ENCODE measurements at regions not wholly inside any gene's neighbourhood (a gene's known extent, or its start where the extent isn't known, plus 50 kb on each side); places are given as distances from the start of the nearest gene placed in this dataset.
A peak's percentile ranks its signal among the peaks of the same experiment; 100 is the strongest.

DNA sequence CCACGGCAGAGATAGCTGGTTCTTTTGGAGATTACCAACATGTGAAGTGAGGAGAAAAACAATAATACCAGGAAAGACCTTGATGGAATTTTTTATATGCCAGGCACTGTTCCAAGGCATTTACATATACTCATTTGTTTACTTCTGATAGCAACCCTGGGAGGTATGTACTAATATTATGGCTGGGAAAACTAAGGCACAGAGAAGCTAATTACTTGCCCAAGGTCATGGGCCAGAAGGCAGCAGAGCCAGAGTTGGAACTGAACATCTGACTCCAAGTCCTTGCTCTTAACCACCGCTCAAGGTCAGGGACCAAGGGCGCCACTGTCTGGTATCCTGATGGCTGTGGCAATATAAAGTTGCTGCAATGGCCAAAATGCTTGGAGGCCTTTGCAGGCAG is 97.0 kb upstream of the KCNG1 start:
- Mint-ChIP-seq H3K36me3 (no peaks in the 10 kb centered on the region), H3K9me3 (no peaks in the 10 kb centered on the region), H3K4me3 (no peak overlapping the region), H3K4me1 (peaks cover 55% of the 10 kb centered on the region), H3K27me3 (ENCODE audit: low read depth) (no peaks in the 10 kb centered on the region), H3K27ac (no peak overlapping the region)
- no peak for DNase-seq (ENCODE audit: low spot score in 2 of 2, unreplicated experiment in 2 of 2)
- TF ChIP-seq CTCF (IDR thresholded peaks at IDR 0.05; ENCODE audit: unreplicated experiment), result no peak

- no peak for DNase-seq (ENCODE audit: low spot score in 2 of 2, unreplicated experiment in 2 of 2)
- Mint-ChIP-seq H3K36me3 (no peaks in the 10 kb centered on the region), H3K4me3 (no peak overlapping the region), H3K27me3 (ENCODE audit: low read depth) (no peaks in the 10 kb centered on the region), H3K9me3 (no peaks in the 10 kb centered on the region), H3K27ac (no peak overlapping the region), H3K4me1 (peaks cover 55% of the 10 kb centered on the region)
- TF ChIP-seq CTCF (IDR thresholded peaks at IDR 0.05; ENCODE audit: unreplicated experiment), result no peak
Observed at GRCh38 chr20:51118985-51119527, 96.1 kb upstream of the KCNG1 start.

DNA sequence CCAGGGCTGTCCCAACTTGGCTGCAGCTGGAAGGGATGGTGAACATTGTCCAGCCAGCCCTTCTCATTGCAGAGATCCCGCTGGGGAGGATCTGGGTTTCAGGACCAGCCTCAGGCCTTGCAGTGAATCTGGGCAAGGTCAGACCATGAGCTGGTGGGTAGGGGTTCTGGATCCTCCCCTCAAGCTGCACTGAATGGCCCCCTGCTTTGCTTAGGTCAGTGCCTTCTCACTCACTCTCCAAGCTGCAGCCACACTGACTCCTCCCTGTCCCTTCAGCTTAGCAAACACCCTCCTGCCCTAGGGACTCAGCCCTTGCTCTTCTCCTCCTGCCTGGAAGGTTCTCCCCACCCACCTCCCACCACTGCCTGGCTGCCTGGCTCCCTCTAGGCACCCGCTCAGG is 95.3 kb upstream of the KCNG1 start:
- TF ChIP-seq CTCF (IDR thresholded peaks at IDR 0.05; ENCODE audit: unreplicated experiment), result no peak
- H3K36me3 Mint-ChIP-seq, result no peaks in the 10 kb centered on the region
- H3K9me3 Mint-ChIP-seq, result no peaks in the 10 kb centered on the region
- no peak for DNase-seq (ENCODE audit: low spot score in 2 of 2, unreplicated experiment in 2 of 2)
- H3K27ac Mint-ChIP-seq, result no peak overlapping the region
- H3K4me1 Mint-ChIP-seq, result peaks cover 54% of the 10 kb centered on the region
- H3K27me3 Mint-ChIP-seq (ENCODE audit: low read depth), result no peaks in the 10 kb centered on the region
- H3K4me3 Mint-ChIP-seq, result no peak overlapping the region

DNA sequence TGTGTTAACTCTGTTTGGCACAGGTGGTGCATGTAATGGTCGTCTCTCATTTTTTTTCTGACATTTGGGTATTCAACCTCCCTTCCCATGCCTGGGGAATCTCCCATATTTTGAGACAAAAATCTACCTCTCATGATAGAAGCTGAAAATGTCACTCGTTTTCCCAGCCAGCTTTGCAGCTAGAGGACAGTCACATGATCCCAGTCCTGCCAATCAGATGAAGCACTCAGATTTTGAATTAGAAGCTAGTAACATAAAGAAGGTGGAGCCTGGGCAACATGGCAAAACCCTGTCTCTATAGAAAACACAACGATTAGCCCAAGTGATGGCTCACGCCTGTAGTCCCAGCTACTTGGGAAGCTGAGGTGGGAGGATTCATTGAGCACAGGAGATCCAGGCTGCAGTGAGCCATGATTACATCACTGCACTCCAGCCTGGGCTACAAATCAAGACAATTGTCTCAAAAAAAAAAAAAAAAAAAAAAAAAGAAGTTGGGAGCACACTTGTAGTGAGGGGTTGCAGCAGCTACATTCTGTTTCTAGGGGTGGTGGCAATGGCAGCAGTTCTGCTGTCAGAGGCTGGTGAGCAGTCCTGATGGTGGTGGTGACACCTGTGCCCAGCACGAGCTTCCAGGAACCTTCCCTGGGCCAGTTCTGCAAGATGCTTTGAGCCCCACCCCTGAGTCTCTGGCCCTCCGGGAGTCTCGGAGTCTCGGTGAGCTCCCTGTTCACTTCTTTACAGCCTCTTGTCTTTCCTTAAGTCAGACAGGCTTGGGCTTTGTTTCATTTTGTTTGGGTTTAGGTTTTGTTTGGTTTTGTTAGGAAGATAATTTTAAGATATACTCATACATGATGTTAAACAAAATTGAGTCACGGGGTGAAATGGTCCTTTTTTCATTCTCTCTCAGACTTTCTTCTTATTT is 94.1 kb upstream of the KCNG1 start:
- H3K9me3 Mint-ChIP-seq, result no peaks in the 10 kb centered on the region
- peaks cover 44% of the 10 kb centered on the region for H3K4me1 Mint-ChIP-seq
- TF ChIP-seq CTCF (IDR thresholded peaks at IDR 0.05; ENCODE audit: unreplicated experiment), result no peak
- H3K27me3 Mint-ChIP-seq (ENCODE audit: low read depth), result no peaks in the 10 kb centered on the region
- DNase-seq (ENCODE audit: low spot score in 2 of 2, unreplicated experiment in 2 of 2), result no peak
- no peak overlapping the region for H3K4me3 Mint-ChIP-seq
- no peaks in the 10 kb centered on the region for H3K36me3 Mint-ChIP-seq
- H3K27ac Mint-ChIP-seq, result peak overlapping the region; percentile 91

GRCh38 chr20:51111290-51111689 is 88.4 kb upstream of the KCNG1 start:
- H3K4me1 Mint-ChIP-seq, result peaks cover 27% of the 10 kb centered on the region
- H3K36me3 Mint-ChIP-seq, result no peaks in the 10 kb centered on the region
- no peaks in the 10 kb centered on the region for H3K27me3 Mint-ChIP-seq (ENCODE audit: low read depth)
- H3K27ac Mint-ChIP-seq, result peak overlapping the region; percentile 63
- no peak overlapping the region for H3K4me3 Mint-ChIP-seq
- peak in 1 of 2 experiments; percentile 45 for DNase-seq (ENCODE audit: low spot score in 2 of 2, unreplicated experiment in 2 of 2)
- no peak for TF ChIP-seq CTCF (IDR thresholded peaks at IDR 0.05; ENCODE audit: unreplicated experiment)
- H3K9me3 Mint-ChIP-seq, result no peaks in the 10 kb centered on the region

Measured in mesothelial cell of epicardium (in vitro differentiated cells).